ENCODE measurements at regions not wholly inside any gene's neighbourhood (a gene's known extent, or its start where the extent isn't known, plus 50 kb on each side); places are given as distances from the start of the nearest gene placed in this dataset.
A peak's percentile ranks its signal among the peaks of the same experiment; 100 is the strongest.

GRCh38 chr14:31920989-31921650 is 156.0 kb upstream of the ARHGAP5 start:
- ATAC-seq (ENCODE audit: insufficient read depth, low FRiP score), result no peak
- no peak for TF ChIP-seq CTCF (IDR thresholded peaks at IDR 0.05; ENCODE audit: control extremely low read depth, extremely low read depth)
- no peaks in the 10 kb centered on the region for H3K9me3 ChIP-seq (ENCODE audit: control insufficient read depth in 4 of 4, insufficient read depth in 3 of 4, low read length in 3 of 4)
- no peak overlapping the region for H3K4me3 ChIP-seq
- H3K27ac ChIP-seq (ENCODE audit: low read depth in 1 of 2, low read length in 1 of 2), result no peak overlapping the region
- peaks cover 0 to 3% (median 0%) of the 10 kb centered on the region in 5 donors for H3K4me1 ChIP-seq (ENCODE audit: control insufficient read depth in 5 of 5, insufficient read depth in 5 of 5, low read length in 5 of 5)
- no peak for DNase-seq
- 90 to 91% methylated on average over 5 of the region's 5 CpGs for WGBS, 2 donors
- H3K27me3 ChIP-seq (ENCODE audit: control insufficient read depth in 3 of 3, insufficient read depth in 3 of 3, low read length in 2 of 3), result no peaks in the 10 kb centered on the region
- H3K36me3 ChIP-seq (ENCODE audit: control insufficient read depth in 4 of 4, insufficient read depth in 4 of 4, low read length in 4 of 4), result no peaks in the 10 kb centered on the region
- no peak overlapping the region for H3K9ac ChIP-seq (ENCODE audit: insufficient read depth in 1 of 2, low read length in 2 of 2)

GRCh38 chr14:31921721-31922120 is 155.4 kb upstream of the ARHGAP5 start:
- ATAC-seq (ENCODE audit: insufficient read depth, low FRiP score) (no peak), DNase-seq (no peak)
- Histone ChIP-seq H3K4me3 (no peak overlapping the region), H3K4me1 (ENCODE audit: control insufficient read depth in 5 of 5, insufficient read depth in 5 of 5, low read length in 5 of 5) (peaks cover 0 to 7% (median 0%) of the 10 kb centered on the region in 5 donors), H3K27ac (ENCODE audit: low read depth in 1 of 2, low read length in 1 of 2) (no peak overlapping the region), H3K9me3 (ENCODE audit: control insufficient read depth in 4 of 4, insufficient read depth in 3 of 4, low read length in 3 of 4) (no peaks in the 10 kb centered on the region), H3K27me3 (ENCODE audit: control insufficient read depth in 3 of 3, insufficient read depth in 3 of 3, low read length in 2 of 3) (no peaks in the 10 kb centered on the region), H3K9ac (ENCODE audit: insufficient read depth in 1 of 2, low read length in 2 of 2) (no peak overlapping the region), H3K36me3 (ENCODE audit: control insufficient read depth in 4 of 4, insufficient read depth in 4 of 4, low read length in 4 of 4) (no peaks in the 10 kb centered on the region)
- 87 to 89% methylated on average over 5 of the region's 5 CpGs for WGBS, 2 donors
- TF ChIP-seq CTCF (IDR thresholded peaks at IDR 0.05; ENCODE audit: control extremely low read depth, extremely low read depth), result no peak

GRCh38 chr14:31926123-31926522 is 151.0 kb upstream of the ARHGAP5 start:
- peaks cover 0 to 26% (median 11%) of the 10 kb centered on the region in 5 donors for H3K4me1 ChIP-seq (ENCODE audit: control insufficient read depth in 5 of 5, insufficient read depth in 5 of 5, low read length in 5 of 5)
- H3K9me3 ChIP-seq (ENCODE audit: control insufficient read depth in 4 of 4, insufficient read depth in 3 of 4, low read length in 3 of 4), result no peaks in the 10 kb centered on the region
- no peak for ATAC-seq (ENCODE audit: insufficient read depth, low FRiP score)
- H3K27me3 ChIP-seq (ENCODE audit: control insufficient read depth in 3 of 3, insufficient read depth in 3 of 3, low read length in 2 of 3), result no peaks in the 10 kb centered on the region
- peak overlapping the region in 1 of 2 donors; percentile 98 for H3K27ac ChIP-seq (ENCODE audit: low read depth in 1 of 2, low read length in 1 of 2)
- peak in 2 of 3 donors; percentile 42 to 50 for DNase-seq
- 31 to 45% methylated on average over 1 of the region's 1 CpG for WGBS, 2 donors
- no peak for TF ChIP-seq CTCF (IDR thresholded peaks at IDR 0.05; ENCODE audit: control extremely low read depth, extremely low read depth)
- H3K4me3 ChIP-seq, result no peak overlapping the region
- no peaks in the 10 kb centered on the region for H3K36me3 ChIP-seq (ENCODE audit: control insufficient read depth in 4 of 4, insufficient read depth in 4 of 4, low read length in 4 of 4)
- no peak overlapping the region for H3K9ac ChIP-seq (ENCODE audit: insufficient read depth in 1 of 2, low read length in 2 of 2)
